A673 (cell line): ENCODE measurements at regions not wholly inside any gene's neighbourhood (a gene's known extent, or its start where the extent isn't known, plus 50 kb on each side); places are given as distances from the start of the nearest gene placed in this dataset.

Experiments used
- CTCF ChIP-seq: fragments of 300-800, 200-600 bp; sonication (generic); conservative IDR thresholded peaks from 2 replicates; pipeline ENCODE4 v1.5.1; 2017; ENCODE audit warnings: low read depth, mild to moderate bottlenecking, antibody characterized with exemption, low read length, moderate library complexity, mixed read lengths
- EZH2 ChIP-seq: fragments of 200-600 bp; sonication (generic); IDR thresholded peaks from 2 replicates; pipeline ENCODE4 v1.6.1; 2017; ENCODE audit warnings: borderline replicate concordance, low read depth, mild to moderate bottlenecking, mixed read lengths, antibody characterized with exemption, low read length; ENCODE audit not compliant: poor library complexity, severe bottlenecking

- TF ChIP-seq CTCF (no peak), EZH2 (no peak)
These were observed 299.4 kb downstream of the COX7C start for GRCh38 chr5:86917117-86917579.
